HL-60/S4 treated with phorbol 12-myristate 13-acetate at 8.2 ng/mL for 4 days and 3 days (cell line): ENCODE measurements at regions not wholly inside any gene's neighbourhood (a gene's known extent, or its start where the extent isn't known, plus 50 kb on each side); places are given as distances from the start of the nearest gene placed in this dataset.

Experiments used
- in situ Hi-C: fragments of 300-500 bp; cut with MboI; formaldehyde crosslinking; loops from 2 replicates; pipeline ENCODE4 v1.15.0; 2022; ENCODE audit warnings: low sequenced_read_pairs

- in situ Hi-C loops = no loop called here
Observed at GRCh38 chr10:44476409-44477045, 91.6 kb upstream of the CXCL12 start.

GRCh38 chr10:44477046-44477425 is 92.1 kb upstream of the CXCL12 start:
- in situ Hi-C loops = no loop called here

- in situ Hi-C loops = no loop called here
Observed at GRCh38 chr10:44478040-44478439, 93.1 kb upstream of the CXCL12 start.

- in situ Hi-C loops = no loop called here
Observed at GRCh38 chr10:44478876-44479705, 94.2 kb upstream of the CXCL12 start.

- in situ Hi-C loops = no loop called here
Observed at GRCh38 chr10:44492678-44493077, 107.8 kb upstream of the CXCL12 start.

GRCh38 chr10:44498222-44498621 is 113.3 kb upstream of the CXCL12 start:
- in situ Hi-C loops = no loop called here

- in situ Hi-C loops = no loop called here
Observed at GRCh38 chr10:44500451-44500850, 115.6 kb upstream of the CXCL12 start.

- in situ Hi-C loops = no loop called here
Observed at GRCh38 chr10:44506386-44506785, 121.5 kb upstream of the CXCL12 start.

- in situ Hi-C loops = no loop called here
Observed at GRCh38 chr10:44510379-44511115, 125.7 kb upstream of the CXCL12 start.

- in situ Hi-C loops = no loop called here
Observed at GRCh38 chr10:44511166-44511565, 126.3 kb upstream of the CXCL12 start.

GRCh38 chr10:44511601-44512000 is 126.7 kb upstream of the CXCL12 start:
- in situ Hi-C loops = no loop called here

GRCh38 chr10:44512431-44513022 is 127.6 kb upstream of the CXCL12 start:
- in situ Hi-C loops = no loop called here

GRCh38 chr10:44513591-44513990 is 128.7 kb upstream of the CXCL12 start:
- in situ Hi-C loops = no loop called here

GRCh38 chr10:44516891-44517290 is 132.0 kb upstream of the CXCL12 start:
- in situ Hi-C loops = no loop called here

GRCh38 chr10:44517635-44518034 is 132.7 kb upstream of the CXCL12 start:
- in situ Hi-C loops = no loop called here

- in situ Hi-C loops = no loop called here
Observed at GRCh38 chr10:44519361-44519760, 134.5 kb upstream of the CXCL12 start.

GRCh38 chr10:44520651-44521050 is 135.8 kb upstream of the CXCL12 start:
- in situ Hi-C loops = no loop called here

GRCh38 chr10:44539178-44539577 is 154.3 kb upstream of the CXCL12 start:
- in situ Hi-C loops = no loop called here

GRCh38 chr10:44552726-44553125 is 167.8 kb upstream of the CXCL12 start:
- in situ Hi-C loops = no loop called here

GRCh38 chr10:44557596-44558191 is 172.8 kb upstream of the CXCL12 start:
- in situ Hi-C loops = no loop called here

GRCh38 chr10:44558521-44558920 is 173.6 kb upstream of the CXCL12 start:
- in situ Hi-C loops = no loop called here
